Renal cortical epithelial cell (primary cell): ENCODE measurements at regions not wholly inside any gene's neighbourhood (a gene's known extent, or its start where the extent isn't known, plus 50 kb on each side); places are given as distances from the start of the nearest gene placed in this dataset.
A peak's percentile ranks its signal among the peaks of the same experiment; 100 is the strongest.
"Not testable (repeated sequence)": the region's sequence is repeated elsewhere in the genome, so short reads cannot be mapped to it uniquely, and the experiment has no call there.

Experiments
- DNase-seq: peaks from one replicate; pipeline ENCODE4 v3.0.0-alpha.2; 2011; ENCODE audit warnings: low read depth

- DNase-seq = no peak
Observed at GRCh38 chr15:92825985-92826384, 74.1 kb upstream of the CHD2 start.

- not testable (repeated sequence) for DNase-seq
Observed at GRCh38 chr15:92827991-92828390, 72.1 kb upstream of the CHD2 start.

GRCh38 chr15:92829875-92830274 lies 70.2 kb upstream of the CHD2 start:
- no peak for DNase-seq

GRCh38 chr15:92831336-92831654 lies 68.8 kb upstream of the CHD2 start:
- DNase-seq = no peak

- peak; percentile 99 for DNase-seq
Observed at GRCh38 chr15:92831655-92832328, 68.3 kb upstream of the CHD2 start.

- no peak for DNase-seq
Observed at GRCh38 chr15:92833106-92833433, 67.1 kb upstream of the CHD2 start.

- DNase-seq = no peak
Observed at GRCh38 chr15:92833493-92834271, 66.4 kb upstream of the CHD2 start.

GRCh38 chr15:92839696-92840095 lies 60.4 kb upstream of the CHD2 start:
- DNase-seq = no peak

- peak; percentile 55 for DNase-seq
Observed at GRCh38 chr15:92840149-92840548, 60.0 kb upstream of the CHD2 start.

- no peak for DNase-seq
Observed at GRCh38 chr15:92843326-92843725, 56.8 kb upstream of the CHD2 start.

GRCh38 chr15:92843814-92844213 lies 56.3 kb upstream of the CHD2 start:
- DNase-seq = no peak

- peak; percentile 86 for DNase-seq
Observed at GRCh38 chr15:92845126-92845508, 55.0 kb upstream of the CHD2 start.

- no peak for DNase-seq
Observed at GRCh38 chr15:92846741-92847140, 53.4 kb upstream of the CHD2 start.

- DNase-seq = no peak
Observed at GRCh38 chr15:92847841-92848240, 52.3 kb upstream of the CHD2 start.

GRCh38 chr15:92848464-92848851 lies 51.7 kb upstream of the CHD2 start:
- DNase-seq = no peak

GRCh38 chr15:92848852-92849598 lies 51.1 kb upstream of the CHD2 start:
- DNase-seq = peak; percentile 42

GRCh38 chr15:92850218-92850617 lies 49.9 kb upstream of the CHD2 start:
- not testable (repeated sequence) for DNase-seq
